Loucy (cell line): ENCODE measurements at regions not wholly inside any gene's neighbourhood (a gene's known extent, or its start where the extent isn't known, plus 50 kb on each side); places are given as distances from the start of the nearest gene placed in this dataset.

Experiments used
- EZH2phosphoT487 ChIP-seq: fragments of 200-600 bp; IDR thresholded peaks from 2 replicates; pipeline ENCODE4 v1.6.1; 2018; ENCODE audit warnings: antibody characterized with exemption, mild to moderate bottlenecking, moderate library complexity, borderline replicate concordance
- TF ChIP-seq, protein P1 (sequence below): fragments of 200-600 bp; sonication (generic); conservative IDR thresholded peaks from 2 replicates; pipeline ENCODE4 v1.5.1; 2014; ENCODE audit warnings: mild to moderate bottlenecking, antibody characterized with exemption, low read length

DNA sequence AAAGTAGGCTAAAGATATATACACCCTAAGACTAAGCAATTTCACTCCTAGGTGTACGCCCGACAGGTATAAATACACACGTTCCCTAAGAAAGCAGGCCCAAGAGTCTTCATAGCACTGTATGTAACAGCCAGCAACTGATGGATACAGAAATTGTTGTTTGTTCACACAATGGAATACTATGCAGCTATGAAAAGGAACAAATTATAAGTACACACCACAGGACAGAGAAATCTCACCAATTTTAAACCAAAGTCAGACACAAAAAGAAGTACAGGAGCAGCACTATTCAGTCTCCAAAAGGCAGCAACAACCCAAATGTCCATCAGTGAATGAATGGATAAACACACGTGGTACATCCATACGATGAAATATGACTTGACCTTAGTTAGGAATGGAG is 106.1 kb downstream of the LITAF start:
- TF ChIP-seq, protein P1, sequence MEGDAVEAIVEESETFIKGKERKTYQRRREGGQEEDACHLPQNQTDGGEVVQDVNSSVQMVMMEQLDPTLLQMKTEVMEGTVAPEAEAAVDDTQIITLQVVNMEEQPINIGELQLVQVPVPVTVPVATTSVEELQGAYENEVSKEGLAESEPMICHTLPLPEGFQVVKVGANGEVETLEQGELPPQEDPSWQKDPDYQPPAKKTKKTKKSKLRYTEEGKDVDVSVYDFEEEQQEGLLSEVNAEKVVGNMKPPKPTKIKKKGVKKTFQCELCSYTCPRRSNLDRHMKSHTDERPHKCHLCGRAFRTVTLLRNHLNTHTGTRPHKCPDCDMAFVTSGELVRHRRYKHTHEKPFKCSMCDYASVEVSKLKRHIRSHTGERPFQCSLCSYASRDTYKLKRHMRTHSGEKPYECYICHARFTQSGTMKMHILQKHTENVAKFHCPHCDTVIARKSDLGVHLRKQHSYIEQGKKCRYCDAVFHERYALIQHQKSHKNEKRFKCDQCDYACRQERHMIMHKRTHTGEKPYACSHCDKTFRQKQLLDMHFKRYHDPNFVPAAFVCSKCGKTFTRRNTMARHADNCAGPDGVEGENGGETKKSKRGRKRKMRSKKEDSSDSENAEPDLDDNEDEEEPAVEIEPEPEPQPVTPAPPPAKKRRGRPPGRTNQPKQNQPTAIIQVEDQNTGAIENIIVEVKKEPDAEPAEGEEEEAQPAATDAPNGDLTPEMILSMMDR = no peak
- no peak for TF ChIP-seq EZH2phosphoT487
